SKM-1 (cell line): ENCODE measurements at regions not wholly inside any gene's neighbourhood (a gene's known extent, or its start where the extent isn't known, plus 50 kb on each side); places are given as distances from the start of the nearest gene placed in this dataset.
"Not testable (repeated sequence)": the region's sequence is repeated elsewhere in the genome, so short reads cannot be mapped to it uniquely, and the experiment has no call there.

Experiments
- DNase-seq: peaks from one replicate; lab custom pipeline; 2025; ENCODE audit not compliant: unreplicated experiment; lab: John Stamatoyannopoulos, UW

- DNase-seq: no peak
Measured at GRCh38 chr13:56020425-56020824, 1120.3 kb upstream of the PRR20A start.

- DNase-seq: no peak
Measured at GRCh38 chr13:56039992-56040391, 1100.7 kb upstream of the PRR20A start.

DNA sequence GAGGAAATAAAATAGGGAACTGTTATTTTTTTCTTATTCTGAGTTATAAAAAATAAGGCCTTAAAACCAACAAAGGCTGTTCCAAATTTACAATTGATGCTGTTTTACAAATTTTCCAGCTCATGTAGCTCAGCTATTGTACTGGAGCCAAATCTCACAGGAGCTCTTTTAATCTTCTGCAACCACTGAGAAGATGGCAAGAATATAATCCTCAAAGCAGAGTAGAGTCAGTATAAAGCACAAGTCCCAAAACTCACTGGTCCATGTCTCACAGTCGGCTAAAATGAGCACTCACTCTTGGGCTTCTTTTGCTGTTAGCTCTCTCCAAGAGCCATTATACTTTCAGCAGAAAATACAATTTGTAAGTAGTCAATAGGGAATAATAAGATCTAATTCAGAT, 1074.4 kb upstream of the PRR20A start:
- no peak for DNase-seq

- DNase-seq: no peak
Measured at GRCh38 chr13:56102641-56103040, 1038.1 kb upstream of the PRR20A start.

DNA sequence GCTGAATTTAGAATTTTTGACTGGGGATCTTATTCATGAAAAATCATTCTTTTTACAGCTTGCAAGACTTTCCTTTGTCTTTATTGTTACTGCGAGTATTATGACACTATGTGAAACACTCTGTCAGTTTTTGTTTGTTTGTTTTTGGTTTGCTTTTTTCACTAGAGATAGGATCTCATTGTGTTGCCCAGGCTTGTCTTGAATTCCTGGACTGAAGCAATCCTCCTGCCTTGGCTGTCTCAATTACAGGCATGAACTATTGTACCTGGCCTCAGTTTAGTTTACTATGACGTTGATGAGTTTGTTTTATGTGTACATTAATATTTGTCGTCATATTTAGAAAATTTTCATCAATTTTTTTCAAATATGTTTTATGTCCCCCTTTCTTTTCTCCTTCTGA, 1030.0 kb upstream of the PRR20A start:
- DNase-seq: no peak

GRCh38 chr13:56134524-56134923, 1006.2 kb upstream of the PRR20A start:
- no peak for DNase-seq

- no peak for DNase-seq
Measured at GRCh38 chr13:56166864-56167263, 973.9 kb upstream of the PRR20A start.

- DNase-seq: no peak
Measured at GRCh38 chr13:56168581-56168980, 972.1 kb upstream of the PRR20A start.

- no peak for DNase-seq
Measured at GRCh38 chr13:56173346-56173745, 967.4 kb upstream of the PRR20A start.

DNA sequence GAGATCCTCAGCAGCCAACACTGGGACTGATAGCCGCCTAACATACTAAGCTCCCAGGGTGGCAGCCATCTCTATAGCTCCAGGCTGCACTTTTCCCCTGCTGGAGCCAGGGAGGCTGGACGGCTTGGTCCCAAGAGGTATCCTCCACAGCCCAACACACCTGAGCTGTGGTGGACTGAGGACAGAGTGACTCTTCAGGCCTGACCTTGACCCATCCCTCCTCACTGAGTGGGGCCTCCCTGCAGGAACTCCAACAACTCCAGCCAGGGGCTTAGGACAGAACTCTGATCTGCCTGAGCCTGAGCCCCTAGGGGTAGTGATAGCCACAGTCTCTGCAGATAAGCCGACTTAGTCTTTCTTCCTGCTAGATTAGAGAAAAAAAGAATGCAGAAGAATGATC, 958.1 kb upstream of the PRR20A start:
- no peak for DNase-seq

GRCh38 chr13:56187331-56187730, 953.4 kb upstream of the PRR20A start:
- DNase-seq: no peak

DNA sequence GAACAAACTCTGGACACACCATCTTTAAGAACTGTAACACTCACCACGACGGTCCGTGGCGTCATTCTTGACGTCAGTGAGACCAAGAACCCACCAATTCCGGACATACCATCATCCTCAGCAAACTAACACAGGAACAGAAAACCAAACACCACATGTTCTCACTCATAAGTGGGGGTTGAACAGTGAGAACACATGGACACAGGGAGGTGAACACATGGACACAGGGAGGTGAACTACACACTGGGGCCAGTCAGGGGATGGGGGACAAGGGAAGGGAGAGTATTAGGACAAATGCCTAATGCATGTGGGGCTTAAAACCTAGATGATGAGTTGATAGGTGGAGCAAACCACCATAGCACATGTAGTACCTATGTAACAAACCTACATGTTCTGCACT, 952.1 kb upstream of the PRR20A start:
- not testable (repeated sequence) for DNase-seq

GRCh38 chr13:56189439-56189838, 951.3 kb upstream of the PRR20A start:
- no peak for DNase-seq

DNA sequence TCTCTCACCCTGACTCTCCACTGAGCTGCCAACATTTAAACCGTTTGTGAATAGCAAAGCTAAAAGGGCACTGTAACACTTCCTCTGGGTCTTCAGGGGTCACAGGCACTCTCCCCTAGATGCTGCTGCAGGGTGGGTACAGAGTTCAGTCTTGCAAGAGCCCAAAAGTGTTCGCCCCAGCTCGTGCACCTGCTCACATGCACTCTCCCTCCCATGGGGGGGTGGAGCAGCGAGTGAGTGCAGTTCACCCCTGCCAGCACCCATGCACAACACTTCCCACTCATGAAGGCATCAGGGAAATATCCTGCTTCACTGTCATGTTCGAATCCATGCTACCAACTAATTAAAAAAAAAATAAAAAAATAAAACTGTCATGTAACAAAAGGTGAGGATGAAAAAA, 950.7 kb upstream of the PRR20A start:
- DNase-seq: no peak

DNA sequence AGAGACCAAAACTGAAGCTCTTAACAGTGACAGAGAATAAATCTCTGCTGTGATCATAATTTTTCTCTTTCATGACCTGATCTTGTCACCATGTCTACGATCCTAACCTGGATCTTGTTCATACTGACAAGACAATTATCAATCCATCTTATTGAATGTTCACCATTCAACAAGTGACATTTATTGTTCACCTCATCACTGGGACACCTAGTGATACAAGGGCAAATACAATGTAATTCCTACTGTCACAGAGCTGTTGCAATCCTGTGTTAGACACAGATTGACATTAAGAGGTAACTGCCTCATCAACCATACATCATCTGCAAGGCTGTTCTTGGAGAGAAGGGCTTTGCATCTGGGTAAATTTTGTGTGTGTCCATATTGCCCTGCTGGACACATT, 942.4 kb upstream of the PRR20A start:
- DNase-seq: no peak

DNA sequence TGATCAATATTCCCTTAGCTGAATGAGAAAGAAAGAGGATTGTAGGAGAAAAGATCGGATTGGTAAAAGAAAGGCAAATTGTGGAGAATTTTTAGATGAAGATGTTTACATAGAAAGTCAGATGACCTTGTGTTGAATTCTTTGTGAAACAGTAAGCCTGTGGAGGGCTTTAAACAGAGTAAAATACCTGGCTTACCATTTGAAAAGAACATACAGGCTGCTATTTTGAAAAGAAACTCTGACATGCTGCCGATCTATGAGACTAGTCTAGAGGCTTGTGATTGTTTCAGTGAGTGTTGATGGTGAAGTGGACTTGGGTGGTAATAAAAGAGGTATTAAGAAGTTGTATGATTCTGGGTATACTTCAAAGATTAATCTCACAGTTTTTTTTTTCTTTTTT, 938.9 kb upstream of the PRR20A start:
- no peak for DNase-seq

GRCh38 chr13:56216221-56216620, 924.5 kb upstream of the PRR20A start:
- DNase-seq: no peak

DNA sequence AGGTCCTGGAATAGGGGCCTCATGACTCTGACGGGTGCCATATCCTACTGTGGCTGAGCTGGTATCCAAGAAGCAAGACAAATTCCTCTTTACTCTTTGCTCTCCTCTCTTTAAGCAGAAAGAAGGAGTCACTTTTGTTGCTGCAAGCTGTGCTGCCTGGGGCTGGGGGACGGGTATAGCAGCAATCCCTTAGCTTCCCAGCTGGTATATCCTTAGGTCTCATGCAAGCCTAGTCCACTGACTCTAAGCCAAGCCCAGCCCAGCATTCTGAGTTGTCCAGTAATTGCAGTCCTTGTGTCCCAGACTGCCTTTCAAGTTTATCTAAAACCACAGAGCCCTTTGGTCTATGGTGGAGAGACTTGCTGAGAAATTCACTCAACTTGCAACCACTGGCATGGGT, 893.0 kb upstream of the PRR20A start:
- no peak for DNase-seq

GRCh38 chr13:56271686-56272085, 869.0 kb upstream of the PRR20A start:
- no peak for DNase-seq

DNA sequence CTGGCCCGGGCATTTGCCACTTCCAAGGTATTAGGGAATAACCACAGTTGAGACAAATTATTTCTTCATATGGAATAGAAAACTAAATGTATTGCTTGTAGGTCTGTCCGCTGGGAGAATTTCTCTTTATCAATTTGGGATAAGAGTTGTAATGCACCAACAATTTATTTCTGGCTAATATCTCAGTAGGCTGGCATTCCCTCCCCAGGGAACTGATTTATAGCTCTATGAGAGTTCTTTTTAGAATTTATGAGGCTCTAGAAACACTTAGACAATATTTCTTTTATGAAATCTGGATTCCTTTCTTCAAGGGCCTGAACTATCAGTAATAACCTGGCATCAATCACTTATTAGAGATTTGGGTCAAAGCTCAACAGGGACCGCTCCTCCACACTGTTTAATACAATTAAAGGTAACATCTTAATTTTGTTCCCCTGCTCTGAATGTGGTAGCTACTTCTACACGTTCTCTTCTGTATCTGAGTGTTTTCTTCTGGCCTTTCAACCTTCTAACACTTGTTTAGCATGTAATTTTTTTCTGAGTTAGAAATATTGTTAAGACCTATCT, 857.4 kb upstream of the PRR20A start:
- DNase-seq: no peak

- DNase-seq: no peak
Measured at GRCh38 chr13:56299650-56300049, 841.1 kb upstream of the PRR20A start.

- no peak for DNase-seq
Measured at GRCh38 chr13:56314765-56315164, 826.0 kb upstream of the PRR20A start.

- DNase-seq: no peak
Measured at GRCh38 chr13:56317841-56318240, 822.9 kb upstream of the PRR20A start.

GRCh38 chr13:56332671-56333070, 808.0 kb upstream of the PRR20A start:
- DNase-seq: peak; percentile 64
